HEK293T (cell line): ENCODE measurements at regions not wholly inside any gene's neighbourhood (a gene's known extent, or its start where the extent isn't known, plus 50 kb on each side); places are given as distances from the start of the nearest gene placed in this dataset.

Source experiments
- CTCF ChIA-PET: fragments of 350-600 bp; formaldehyde crosslinking; extraction: SDS; loops from one replicate; lab custom pipeline; 2021; ENCODE audit warnings: antibody characterized with exemption, inconsistent platforms; lab: Yijun Ruan, JAX
- POLR2A ChIA-PET: fragments of 350-600 bp; formaldehyde crosslinking; extraction: SDS; loops from one replicate; lab custom pipeline; 2020; ENCODE audit warnings: antibody characterized with exemption, inconsistent platforms; lab: Yijun Ruan, JAX
- DNase-seq: peaks from one replicate; pipeline ENCODE4 v3.0.0; 2012; ENCODE audit warnings: mixed read lengths; ENCODE audit errors: extremely low spot score
- ARNT ChIP-seq: fragments of 450-650 bp; IDR thresholded peaks from 2 replicates; pipeline ENCODE4 v1.6.1; 2017; ENCODE audit warnings: mild to moderate bottlenecking
- BHLHE40 ChIP-seq: fragments of 450-650 bp; IDR thresholded peaks from 2 replicates; pipeline ENCODE4 v1.6.1; 2016; ENCODE audit warnings: mild to moderate bottlenecking, moderate library complexity, borderline replicate concordance
- CTBP1 ChIP-seq: fragments of 450-650 bp; IDR thresholded peaks from 2 replicates; pipeline ENCODE4 v1.6.1; 2016; ENCODE audit warnings: borderline replicate concordance
- ELF4 ChIP-seq: fragments of 450-650 bp; IDR thresholded peaks from 2 replicates; pipeline ENCODE4 v1.6.1; 2017; ENCODE audit warnings: antibody characterized with exemption
- FOXA1 ChIP-seq: fragments of 450-650 bp; IDR thresholded peaks from 2 replicates; pipeline ENCODE4 v1.6.1; 2016; ENCODE audit warnings: mild to moderate bottlenecking
- FOXK2 ChIP-seq: fragments of 450-650 bp; IDR thresholded peaks from 2 replicates; pipeline ENCODE4 v1.6.1; 2016; ENCODE audit warnings: mild to moderate bottlenecking
- FOXM1 ChIP-seq: fragments of 450-650 bp; IDR thresholded peaks from 2 replicates; pipeline ENCODE4 v1.6.1; 2017; ENCODE audit warnings: mild to moderate bottlenecking, borderline replicate concordance
- HDGF ChIP-seq: fragments of 450-650 bp; IDR thresholded peaks from 2 replicates; pipeline ENCODE4 v1.6.1; 2017; ENCODE audit warnings: antibody characterized with exemption, borderline replicate concordance
- L3MBTL2 ChIP-seq: fragments of 450-650 bp; conservative IDR thresholded peaks from 2 replicates; pipeline ENCODE4 v1.6.1; 2016; ENCODE audit warnings: mild to moderate bottlenecking
- LEF1 ChIP-seq: fragments of 450-650 bp; IDR thresholded peaks from 2 replicates; pipeline ENCODE4 v1.6.1; 2017; ENCODE audit warnings: mild to moderate bottlenecking, borderline replicate concordance
- NFRKB ChIP-seq: fragments of 450-650 bp; IDR thresholded peaks from 2 replicates; pipeline ENCODE4 v1.6.1; 2016; ENCODE audit warnings: mild to moderate bottlenecking, moderate library complexity
- PKNOX1 ChIP-seq: fragments of 450-650 bp; IDR thresholded peaks from 2 replicates; pipeline ENCODE4 v1.6.1; 2016
- SP1 ChIP-seq: fragments of 450-650 bp; IDR thresholded peaks from 2 replicates; pipeline ENCODE4 v1.6.1; 2017
- SUZ12 ChIP-seq: fragments of 450-650 bp; IDR thresholded peaks from 2 replicates; pipeline ENCODE4 v1.6.1; 2016; ENCODE audit warnings: mild to moderate bottlenecking
- TARDBP ChIP-seq: fragments of 450-650 bp; IDR thresholded peaks from 2 replicates; pipeline ENCODE4 v1.6.1; 2016
- ZNF384 ChIP-seq: fragments of 450-650 bp; IDR thresholded peaks from 2 replicates; pipeline ENCODE4 v1.6.1; 2016

- POLR2A ChIA-PET: no interaction called here
- CTCF ChIA-PET: no interaction called here
- TF ChIP-seq ELF4 (no peak), FOXK2 (no peak)
- no peak for DNase-seq
These were observed 392.5 kb upstream of the CADM2 start for GRCh38 chr3:84566256-84566655.

GRCh38 chr3:84567796-84568195, 391.0 kb upstream of the CADM2 start:
- ChIA-PET CTCF (no interaction called here), POLR2A (no interaction called here)
- no peak for TF ChIP-seq SUZ12
- TF ChIP-seq PKNOX1: no peak
- TF ChIP-seq FOXM1: no peak
- no peak for TF ChIP-seq ARNT
- no peak for TF ChIP-seq HDGF
- TF ChIP-seq FOXK2: no peak
- TF ChIP-seq ZNF384: no peak
- no peak for TF ChIP-seq NFRKB
- no peak for TF ChIP-seq BHLHE40
- no peak for TF ChIP-seq SP1
- TF ChIP-seq FOXA1: no peak
- TF ChIP-seq LEF1: no peak
- TF ChIP-seq TARDBP: no peak
- no peak for TF ChIP-seq L3MBTL2
- no peak for TF ChIP-seq CTBP1
- TF ChIP-seq ELF4: no peak
- DNase-seq: no peak

GRCh38 chr3:84573962-84574361, 384.8 kb upstream of the CADM2 start:
- CTCF ChIA-PET: no interaction called here
- POLR2A ChIA-PET: no interaction called here
- no peak for DNase-seq
- TF ChIP-seq ZNF384: no peak
- TF ChIP-seq FOXA1: no peak
- no peak for TF ChIP-seq ELF4
- TF ChIP-seq ARNT: no peak
- no peak for TF ChIP-seq FOXM1
- no peak for TF ChIP-seq BHLHE40
- TF ChIP-seq SP1: no peak
- no peak for TF ChIP-seq NFRKB
- TF ChIP-seq HDGF: no peak
- TF ChIP-seq FOXK2: no peak
- no peak for TF ChIP-seq SUZ12
- no peak for TF ChIP-seq TARDBP
- no peak for TF ChIP-seq L3MBTL2
- TF ChIP-seq LEF1: no peak

- ChIA-PET POLR2A (no interaction called here), CTCF (no interaction called here)
- DNase-seq: no peak
- TF ChIP-seq ARNT (no peak), ZNF384 (no peak), L3MBTL2 (no peak), PKNOX1 (no peak), CTBP1 (no peak), BHLHE40 (no peak)
These were observed 372.4 kb upstream of the CADM2 start for GRCh38 chr3:84586427-84586826.

- TF ChIP-seq LEF1 (no peak), ZNF384 (no peak), SP1 (no peak)
- no peak for DNase-seq
- CTCF ChIA-PET: no interaction called here
- POLR2A ChIA-PET: no interaction called here
These were observed 358.0 kb upstream of the CADM2 start for GRCh38 chr3:84600703-84601225.

GRCh38 chr3:84601303-84601702, 357.5 kb upstream of the CADM2 start:
- ChIA-PET POLR2A (no interaction called here), CTCF (no interaction called here)
- no peak for TF ChIP-seq SUZ12
- TF ChIP-seq FOXM1: no peak
- TF ChIP-seq TARDBP: no peak
- no peak for TF ChIP-seq NFRKB
- TF ChIP-seq ELF4: no peak
- TF ChIP-seq BHLHE40: no peak
- TF ChIP-seq CTBP1: no peak
- TF ChIP-seq SP1: no peak
- DNase-seq: no peak

GRCh38 chr3:84621823-84622222, 337.0 kb upstream of the CADM2 start:
- TF ChIP-seq BHLHE40: no peak
- no peak for TF ChIP-seq FOXK2
- no peak for TF ChIP-seq ARNT
- TF ChIP-seq FOXM1: no peak
- TF ChIP-seq NFRKB: no peak
- no peak for DNase-seq
- ChIA-PET POLR2A (no interaction called here), CTCF (no interaction called here)

- ChIA-PET POLR2A (no interaction called here), CTCF (no interaction called here)
- DNase-seq: no peak
- no peak for TF ChIP-seq FOXK2
- TF ChIP-seq FOXA1: no peak
- no peak for TF ChIP-seq PKNOX1
- TF ChIP-seq ELF4: no peak
- TF ChIP-seq TARDBP: no peak
- TF ChIP-seq CTBP1: no peak
- no peak for TF ChIP-seq L3MBTL2
- TF ChIP-seq SUZ12: no peak
- TF ChIP-seq FOXM1: no peak
- TF ChIP-seq HDGF: no peak
- TF ChIP-seq SP1: no peak
- no peak for TF ChIP-seq ARNT
- no peak for TF ChIP-seq ZNF384
- TF ChIP-seq LEF1: no peak
- no peak for TF ChIP-seq BHLHE40
- no peak for TF ChIP-seq NFRKB
These were observed 324.1 kb upstream of the CADM2 start for GRCh38 chr3:84634668-84635067.
